GM06990 (cell line): ENCODE measurements at regions not wholly inside any gene's neighbourhood (a gene's known extent, or its start where the extent isn't known, plus 50 kb on each side); places are given as distances from the start of the nearest gene placed in this dataset.

Experiments used
- DNase-seq: peaks from one replicate; pipeline ENCODE4 v3.0.0-alpha.2; 2011; ENCODE audit not compliant: insufficient read length; ENCODE audit errors: extremely low read depth
- H3K27me3 ChIP-seq: replicated peaks from 2 replicates; pipeline ENCODE4 v1.6.0; 2011; ENCODE audit warnings: low read length; ENCODE audit not compliant: control insufficient read depth, insufficient read depth
- H3K36me3 ChIP-seq: 2 replicates; pipeline ENCODE4 v1.5.1; 2011; ENCODE audit warnings: low read length; ENCODE audit not compliant: control insufficient read depth, insufficient read depth
- H3K4me3 ChIP-seq: replicated peaks from 2 replicates; pipeline ENCODE4 v1.5.1; 2011; ENCODE audit warnings: low read depth, mild to moderate bottlenecking, control low read depth, low read length
- CTCF ChIP-seq: IDR thresholded peaks from 2 replicates; pipeline ENCODE4 v1.5.1; 2011; ENCODE audit warnings: low read length, control low read depth, mild to moderate bottlenecking, inconsistent platforms; ENCODE audit not compliant: insufficient read depth, poor library complexity, severe bottlenecking

GRCh38 chr3:167084545-167084944, 295.6 kb downstream of the ZBBX start:
- Histone ChIP-seq H3K4me3 (no peak overlapping the region), H3K36me3 (no peaks in the 10 kb centered on the region), H3K27me3 (no peaks in the 10 kb centered on the region)
- TF ChIP-seq CTCF: no peak
- no peak for DNase-seq

- DNase-seq: no peak
- Histone ChIP-seq H3K27me3 (no peaks in the 10 kb centered on the region), H3K36me3 (no peaks in the 10 kb centered on the region), H3K4me3 (no peak overlapping the region)
- no peak for TF ChIP-seq CTCF
Measured at GRCh38 chr3:167078070-167078622, 302.0 kb downstream of the ZBBX start.

GRCh38 chr3:167067787-167068161, 312.3 kb downstream of the ZBBX start:
- Histone ChIP-seq H3K36me3 (no peaks in the 10 kb centered on the region), H3K4me3 (no peak overlapping the region), H3K27me3 (no peaks in the 10 kb centered on the region)
- TF ChIP-seq CTCF: no peak
- no peak for DNase-seq

- no peaks in the 10 kb centered on the region for H3K36me3 ChIP-seq
Measured at GRCh38 chr3:167066977-167067786, 312.9 kb downstream of the ZBBX start.

DNA sequence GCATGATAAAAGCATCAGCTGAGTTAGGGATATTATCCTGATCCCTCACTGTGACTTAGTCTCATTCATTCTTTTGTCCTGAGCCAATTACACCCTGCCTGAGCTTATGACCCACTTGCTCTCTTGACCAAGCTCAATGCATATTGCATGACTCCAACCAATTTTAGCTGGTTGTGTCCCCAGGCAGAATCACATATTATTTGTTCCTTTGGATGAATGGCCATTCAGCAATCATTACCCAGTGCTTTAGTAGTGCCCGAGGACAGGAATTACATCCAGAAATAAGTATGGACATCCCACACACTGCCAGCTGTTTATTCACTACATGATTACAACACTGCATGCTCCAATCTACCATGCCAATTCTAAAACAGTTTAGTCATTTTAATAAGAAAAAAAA, 322.5 kb downstream of the ZBBX start:
- Histone ChIP-seq H3K27me3 (no peaks in the 10 kb centered on the region), H3K36me3 (no peaks in the 10 kb centered on the region), H3K4me3 (no peak overlapping the region)
- DNase-seq: no peak
- TF ChIP-seq CTCF: no peak

More at GRCh38 chr3:167066977-167067786, 312.9 kb downstream of the ZBBX start:
- H3K27me3 ChIP-seq: no peaks in the 10 kb centered on the region
- no peak for DNase-seq
- H3K4me3 ChIP-seq: no peak overlapping the region
- TF ChIP-seq CTCF: no peak
